PFSK-1 (cell line): ENCODE measurements at regions not wholly inside any gene's neighbourhood (a gene's known extent, or its start where the extent isn't known, plus 50 kb on each side); places are given as distances from the start of the nearest gene placed in this dataset.

Experiments
- POLR2AphosphoS5 ChIP-seq: IDR thresholded peaks from 2 replicates; pipeline ENCODE4 v1.6.1; 2012; ENCODE audit warnings: low read depth, mild to moderate bottlenecking, control low read depth, low read length, moderate library complexity
- SIN3A ChIP-seq: IDR thresholded peaks from 2 replicates; pipeline ENCODE4 v1.6.1; 2012; ENCODE audit warnings: mild to moderate bottlenecking, low read length, moderate library complexity, borderline replicate concordance; ENCODE audit not compliant: insufficient read depth
- TAF1 ChIP-seq: IDR thresholded peaks from 2 replicates; pipeline ENCODE4 v1.6.1; 2012; ENCODE audit warnings: low read length, control low read depth, borderline replicate concordance; ENCODE audit not compliant: insufficient read depth

- TF ChIP-seq POLR2AphosphoS5: no peak
- TF ChIP-seq SIN3A: no peak
- no peak for TF ChIP-seq TAF1
These were observed 117.2 kb upstream of the FAM174B start for GRCh38 chr15:92772626-92773244.
